ENCODE measurements at regions not wholly inside any gene's neighbourhood (a gene's known extent, or its start where the extent isn't known, plus 50 kb on each side); places are given as distances from the start of the nearest gene placed in this dataset.
"Not testable (repeated sequence)": the region's sequence is repeated elsewhere in the genome, so short reads cannot be mapped to it uniquely, and the experiment has no call there.

- DNase-seq (ENCODE audit: low read depth): peak; percentile 18
Measured at GRCh38 chr4:138627096-138627495, 384.9 kb upstream of the SLC7A11 start.

- DNase-seq (ENCODE audit: low read depth): not testable (repeated sequence)
Measured at GRCh38 chr4:138622362-138622761, 380.2 kb upstream of the SLC7A11 start.

- no peak for DNase-seq (ENCODE audit: low read depth)
Measured at GRCh38 chr4:138616775-138617174, 374.6 kb upstream of the SLC7A11 start.

- no peak for DNase-seq (ENCODE audit: low read depth)
Measured at GRCh38 chr4:138614398-138615142, 372.4 kb upstream of the SLC7A11 start.

- DNase-seq (ENCODE audit: low read depth): no peak
Measured at GRCh38 chr4:138612428-138612827, 370.3 kb upstream of the SLC7A11 start.

- DNase-seq (ENCODE audit: low read depth): no peak
Measured at GRCh38 chr4:138611721-138612120, 369.6 kb upstream of the SLC7A11 start.

- no peak for DNase-seq (ENCODE audit: low read depth)
Measured at GRCh38 chr4:138611017-138611416, 368.9 kb upstream of the SLC7A11 start.

- peak; percentile 96 for DNase-seq (ENCODE audit: low read depth)
Measured at GRCh38 chr4:138609943-138610350, 367.8 kb upstream of the SLC7A11 start.

- no peak for DNase-seq (ENCODE audit: low read depth)
Measured at GRCh38 chr4:138604556-138604955, 362.4 kb upstream of the SLC7A11 start.

- peak; percentile 65 for DNase-seq (ENCODE audit: low read depth)
Measured at GRCh38 chr4:138602664-138603063, 360.5 kb upstream of the SLC7A11 start.

GRCh38 chr4:138599965-138600364, 357.8 kb upstream of the SLC7A11 start:
- no peak for DNase-seq (ENCODE audit: low read depth)

GRCh38 chr4:138598226-138598625, 356.1 kb upstream of the SLC7A11 start:
- no peak for DNase-seq (ENCODE audit: low read depth)

- no peak for DNase-seq (ENCODE audit: low read depth)
Measured at GRCh38 chr4:138596896-138597295, 354.7 kb upstream of the SLC7A11 start.

- no peak for DNase-seq (ENCODE audit: low read depth)
Measured at GRCh38 chr4:138595731-138596460, 353.7 kb upstream of the SLC7A11 start.

- DNase-seq (ENCODE audit: low read depth): no peak
Measured at GRCh38 chr4:138595171-138595570, 353.0 kb upstream of the SLC7A11 start.

- no peak for DNase-seq (ENCODE audit: low read depth)
Measured at GRCh38 chr4:138592796-138593195, 350.6 kb upstream of the SLC7A11 start.

GRCh38 chr4:138591808-138592207, 349.7 kb upstream of the SLC7A11 start:
- no peak for DNase-seq (ENCODE audit: low read depth)

- peak; percentile 6 for DNase-seq (ENCODE audit: low read depth)
Measured at GRCh38 chr4:138588501-138588900, 346.4 kb upstream of the SLC7A11 start.

GRCh38 chr4:138579146-138579545, 337.0 kb upstream of the SLC7A11 start:
- DNase-seq (ENCODE audit: low read depth): no peak

GRCh38 chr4:138577826-138578225, 335.7 kb upstream of the SLC7A11 start:
- DNase-seq (ENCODE audit: low read depth): not testable (repeated sequence)

GRCh38 chr4:138577145-138577544, 335.0 kb upstream of the SLC7A11 start:
- DNase-seq (ENCODE audit: low read depth): no peak

GRCh38 chr4:138576684-138577083, 334.5 kb upstream of the SLC7A11 start:
- peak; percentile 22 for DNase-seq (ENCODE audit: low read depth)

GRCh38 chr4:138573246-138573645, 331.1 kb upstream of the SLC7A11 start:
- DNase-seq (ENCODE audit: low read depth): no peak

All from renal cortical epithelial cell (primary cell).